Fibroblast of skin of abdomen (primary cell): ENCODE measurements at regions not wholly inside any gene's neighbourhood (a gene's known extent, or its start where the extent isn't known, plus 50 kb on each side); places are given as distances from the start of the nearest gene placed in this dataset.

ENCODE experiments used
- DNase-seq: peaks from one replicate; pipeline ENCODE4 v3.0.0-alpha.2; 2013

DNA sequence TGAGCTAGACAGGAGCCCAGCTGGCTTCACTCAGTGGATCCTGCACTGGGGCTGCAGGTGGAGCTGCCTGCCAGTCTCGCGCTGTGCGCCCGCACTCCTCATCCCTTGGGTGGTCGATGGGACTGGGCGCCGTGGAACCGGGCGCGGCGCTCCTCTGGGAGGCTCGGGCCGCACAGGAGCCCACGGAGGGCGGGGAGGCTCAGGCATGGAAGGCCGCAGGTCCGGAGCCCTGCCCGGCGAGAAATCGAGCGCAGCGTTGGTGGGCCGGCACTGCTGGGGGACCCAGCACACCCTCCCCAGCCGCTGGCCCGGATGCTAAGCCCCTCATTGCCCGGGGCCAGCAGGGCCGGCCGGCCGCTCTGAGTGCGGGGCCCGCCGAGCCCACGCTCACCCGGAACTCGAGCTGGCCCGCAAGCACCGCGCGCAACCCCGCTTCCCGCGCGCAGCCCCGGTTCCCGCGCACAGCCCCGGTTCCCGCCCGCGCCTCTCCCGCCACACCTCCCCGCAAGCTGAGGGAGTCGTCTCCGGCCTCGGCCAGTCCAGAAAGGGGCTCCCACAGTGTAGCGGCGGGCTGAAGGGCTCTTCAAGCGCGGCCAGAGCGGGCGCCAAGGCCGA lies 1130.5 kb upstream of the FLRT2 start:
- no peak for DNase-seq

DNA sequence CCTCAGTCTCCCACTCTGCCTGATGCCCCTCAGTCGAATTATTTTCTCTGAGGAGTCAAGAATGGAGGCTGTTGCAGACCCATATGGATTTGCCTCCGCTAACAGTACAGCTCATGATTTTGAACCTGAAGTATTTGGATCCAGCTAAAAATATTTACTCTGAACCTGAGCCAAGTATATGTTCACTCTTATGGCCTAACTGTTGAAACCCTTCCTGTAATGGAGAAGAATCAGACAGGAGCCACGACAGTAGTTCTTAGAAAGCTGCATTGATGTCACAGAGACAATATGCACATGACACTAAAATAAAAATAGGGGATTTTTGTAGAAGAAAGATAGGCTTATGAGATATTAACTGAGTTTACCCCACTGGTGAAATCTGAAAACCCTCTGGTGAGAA lies 1128.3 kb upstream of the FLRT2 start:
- DNase-seq = no peak

DNA sequence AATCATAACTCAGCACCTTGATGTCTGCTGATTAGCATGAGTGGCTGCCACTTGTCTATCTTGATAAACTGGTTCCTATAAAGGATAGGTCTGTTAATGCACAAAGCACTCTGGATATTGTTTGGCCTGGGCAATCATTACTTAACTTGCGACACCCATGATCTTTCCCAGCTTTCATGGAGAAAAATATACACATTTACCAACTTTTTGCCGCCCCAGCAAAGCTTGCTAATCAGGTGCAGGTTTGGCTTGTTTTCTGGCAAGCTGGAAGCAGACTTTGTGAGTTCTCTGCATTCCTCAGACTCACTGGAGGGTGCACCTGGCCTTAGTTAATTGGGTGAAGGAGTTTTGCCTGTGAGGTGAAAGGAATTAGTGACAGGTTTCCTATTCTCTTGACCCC lies 1126.4 kb upstream of the FLRT2 start:
- DNase-seq = no peak

DNA sequence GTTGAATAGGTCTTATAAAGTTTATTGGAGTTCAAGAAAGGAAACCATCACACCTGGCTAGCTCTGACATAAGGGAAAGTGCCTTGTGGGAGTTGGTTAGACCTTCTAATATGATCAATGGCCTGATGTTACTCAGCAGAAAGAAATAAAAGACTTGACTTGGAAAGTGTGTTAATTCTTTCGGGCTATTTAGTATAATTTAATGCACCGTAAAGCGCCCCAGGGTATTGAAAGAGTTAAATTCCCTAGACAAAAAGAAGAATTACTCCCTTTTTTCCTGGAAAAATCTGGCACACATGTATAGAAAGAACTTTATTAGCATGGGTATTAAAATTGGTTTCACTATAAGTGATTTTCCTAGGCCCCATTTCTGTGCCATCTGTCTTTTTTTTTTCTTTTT lies 1125.7 kb upstream of the FLRT2 start:
- no peak for DNase-seq

DNA sequence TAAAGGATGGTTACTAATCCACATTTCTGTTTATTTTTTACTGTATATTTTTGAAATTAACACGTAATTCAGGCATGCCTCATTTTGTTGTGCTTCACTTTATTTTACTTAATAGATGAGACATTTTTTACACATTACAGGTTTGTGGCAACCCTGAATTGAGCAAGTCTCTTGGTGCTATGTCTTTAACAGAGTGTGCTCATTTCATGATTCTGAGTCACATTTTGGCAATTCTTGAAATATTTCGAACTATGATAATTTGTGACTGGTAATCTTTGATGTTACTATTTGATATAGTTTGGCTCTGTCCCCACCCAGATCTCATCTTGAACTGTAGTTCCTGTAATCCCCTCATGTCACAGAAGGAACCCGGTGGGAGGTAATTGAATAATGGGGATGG lies 1120.5 kb upstream of the FLRT2 start:
- DNase-seq = peak; percentile 42

DNA sequence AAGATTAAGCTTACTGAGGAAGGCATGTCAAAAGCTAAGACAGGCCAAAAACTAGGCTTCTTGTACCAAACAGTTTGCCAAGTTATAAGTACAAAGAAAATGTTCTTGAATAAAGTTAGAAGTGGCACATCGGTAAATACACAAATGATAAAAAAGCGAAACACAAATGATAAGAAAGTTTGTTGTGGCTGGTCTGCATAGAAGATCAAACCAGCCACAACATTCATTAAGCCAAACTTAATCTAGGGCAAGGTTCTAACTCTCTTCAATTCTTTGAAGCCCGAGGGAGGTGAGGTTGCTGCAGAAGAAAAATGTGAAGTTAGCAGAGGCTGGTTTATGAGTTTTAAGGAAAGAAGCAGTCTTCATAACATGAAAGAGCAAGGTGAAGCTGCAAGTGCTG lies 1119.6 kb upstream of the FLRT2 start:
- no peak for DNase-seq

DNA sequence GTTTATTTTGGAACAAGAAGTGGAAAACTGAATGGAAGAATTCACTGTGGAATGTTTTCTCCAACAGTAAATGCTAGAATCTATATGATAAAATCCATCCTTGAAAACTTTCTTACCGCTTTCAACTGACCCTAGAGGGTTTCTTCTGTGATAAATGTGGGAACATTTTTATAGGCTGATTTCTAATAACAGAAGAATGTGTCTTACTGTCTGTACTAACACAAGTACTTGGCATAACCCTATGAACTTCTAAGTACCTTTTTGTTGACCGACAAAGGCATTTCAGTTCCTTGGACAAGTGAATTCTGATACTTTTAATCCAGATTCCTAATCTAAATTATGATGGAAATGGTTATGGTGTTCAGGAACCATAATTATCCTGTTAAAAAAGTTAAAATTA lies 1109.7 kb upstream of the FLRT2 start:
- DNase-seq = peak; percentile 25

DNA sequence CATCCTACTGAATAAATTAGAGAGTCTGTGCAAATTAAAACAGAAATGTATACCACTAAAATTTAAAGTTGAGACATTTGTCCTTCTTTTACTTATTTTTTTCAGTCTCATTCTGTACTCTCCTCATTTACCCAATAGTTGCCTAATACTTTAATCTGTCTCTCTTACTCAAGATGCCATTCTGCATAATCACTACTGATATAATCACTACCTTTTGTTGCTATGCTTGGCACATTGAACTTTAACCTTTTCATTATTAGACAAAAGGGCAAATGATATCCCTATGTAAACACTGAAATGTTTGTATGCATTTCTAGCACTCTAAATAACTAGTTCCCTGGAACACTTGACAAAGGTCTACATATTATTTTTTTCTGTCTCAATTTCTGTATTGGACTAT lies 1108.3 kb upstream of the FLRT2 start:
- DNase-seq = no peak

DNA sequence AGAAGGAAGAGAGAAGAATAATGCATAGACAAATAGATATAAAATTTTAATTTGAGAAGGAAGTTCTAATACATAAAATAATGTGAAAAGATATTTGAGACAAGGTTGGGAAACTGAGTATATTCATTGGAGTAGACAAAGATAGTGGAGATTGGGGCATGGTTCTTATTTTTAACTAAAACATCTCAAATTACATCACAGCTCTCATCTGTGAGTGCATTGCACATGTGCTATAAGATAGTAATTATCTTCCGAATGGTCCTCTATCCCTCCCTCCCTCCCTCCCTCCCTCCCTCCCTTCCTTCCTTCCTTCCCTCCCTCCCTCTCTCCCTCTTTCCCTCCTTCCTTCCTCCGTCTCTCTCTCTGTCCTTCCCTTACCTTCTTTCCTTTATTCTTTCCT lies 1104.0 kb upstream of the FLRT2 start:
- no peak for DNase-seq

DNA sequence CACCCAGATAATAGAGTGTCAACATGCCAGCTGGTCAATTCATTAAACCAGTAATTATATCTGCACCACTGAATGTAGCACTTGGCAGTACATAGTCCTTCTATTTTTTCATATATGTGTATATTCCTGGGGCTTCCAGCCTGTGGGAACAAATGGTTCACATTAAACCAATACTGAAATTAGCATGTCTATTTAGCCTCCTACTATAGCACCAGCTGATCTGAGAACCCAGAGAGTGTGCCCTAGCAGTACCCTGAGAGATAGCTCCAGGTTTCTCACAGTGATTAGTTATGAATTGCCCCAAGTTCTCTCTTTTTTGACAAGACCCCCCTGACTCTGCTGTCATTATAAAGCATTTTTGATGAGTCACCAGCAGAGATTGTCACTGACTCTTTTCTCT lies 1097.3 kb upstream of the FLRT2 start:
- no peak for DNase-seq

DNA sequence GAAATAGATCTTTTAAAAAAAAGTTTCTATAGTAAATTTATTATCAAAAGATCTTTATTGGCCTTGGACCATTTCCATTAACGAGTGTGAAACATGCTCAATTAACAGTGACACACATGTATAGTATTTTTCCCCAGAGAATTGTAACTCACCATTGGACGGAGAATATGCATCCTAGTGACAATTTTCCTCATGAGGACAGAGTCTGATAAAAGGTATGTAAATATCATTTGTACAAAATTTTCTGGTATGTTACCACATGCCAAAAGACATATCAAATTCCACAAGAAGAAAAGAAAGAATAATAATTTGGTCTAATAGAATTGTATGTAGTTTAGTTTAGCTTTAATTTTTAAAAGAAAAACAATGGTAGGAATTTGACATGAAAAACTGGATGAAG lies 1096.0 kb upstream of the FLRT2 start:
- DNase-seq = peak; percentile 8

DNA sequence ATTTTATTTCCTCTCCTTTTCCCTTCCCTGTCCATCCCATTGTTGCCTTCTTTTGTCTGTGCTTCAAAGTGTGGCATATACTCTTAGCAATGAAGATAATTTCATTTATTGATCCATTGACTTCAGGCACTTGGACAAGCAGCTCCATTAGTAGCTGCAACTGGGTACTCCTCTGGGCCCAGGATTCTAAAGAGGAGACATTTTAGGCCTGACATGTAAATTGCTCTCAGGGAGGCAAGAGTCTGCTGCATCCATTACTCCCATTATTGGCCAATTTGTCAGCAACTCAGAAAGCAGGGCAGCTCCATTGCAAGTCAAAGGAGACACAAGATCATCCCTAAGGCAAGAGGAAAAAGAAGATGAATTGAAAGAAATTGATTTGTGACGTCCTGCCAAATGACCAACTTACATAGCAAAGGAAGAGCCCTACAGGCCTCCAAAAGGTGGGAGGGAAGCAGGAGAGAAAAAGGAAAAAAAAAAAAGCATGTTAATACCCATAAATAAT lies 1094.1 kb upstream of the FLRT2 start:
- DNase-seq = no peak

DNA sequence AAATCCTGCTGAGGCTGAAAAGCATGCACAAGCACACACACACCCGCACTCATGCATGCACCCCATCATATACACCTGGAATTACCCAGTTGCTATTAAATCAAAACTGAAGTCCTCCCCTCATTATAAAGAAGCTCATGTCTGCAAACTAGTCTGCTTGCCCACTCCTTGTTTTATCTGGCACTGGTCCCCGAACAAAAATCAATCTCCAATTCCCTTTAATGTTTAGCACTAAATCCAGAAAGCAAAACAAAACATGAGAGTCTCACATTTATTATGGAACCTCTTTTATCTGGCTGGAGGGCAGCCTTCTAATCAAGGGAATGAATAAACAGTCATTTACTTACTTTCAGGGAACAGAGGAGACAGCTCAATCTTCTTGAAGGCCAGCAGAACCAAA lies 1093.4 kb upstream of the FLRT2 start:
- DNase-seq = no peak

DNA sequence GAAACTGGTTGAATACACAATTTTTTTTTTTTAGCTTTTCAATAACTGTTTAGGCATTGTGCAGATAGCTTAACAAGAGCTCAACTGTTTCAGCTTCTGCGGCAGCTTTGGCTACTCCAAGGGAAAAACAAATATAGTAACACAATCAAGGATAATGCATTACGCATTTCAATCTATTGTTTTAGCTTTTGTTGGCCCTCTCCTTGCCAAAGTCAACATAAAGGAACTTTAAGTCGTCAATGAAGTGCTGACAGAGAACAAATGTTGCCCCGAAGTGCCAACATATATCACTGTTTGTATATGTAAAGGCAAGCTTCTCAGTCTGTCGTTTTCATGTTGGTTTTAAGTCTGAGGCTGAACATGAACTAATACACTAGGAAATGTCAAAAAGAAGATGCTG lies 1087.4 kb upstream of the FLRT2 start:
- DNase-seq = no peak

DNA sequence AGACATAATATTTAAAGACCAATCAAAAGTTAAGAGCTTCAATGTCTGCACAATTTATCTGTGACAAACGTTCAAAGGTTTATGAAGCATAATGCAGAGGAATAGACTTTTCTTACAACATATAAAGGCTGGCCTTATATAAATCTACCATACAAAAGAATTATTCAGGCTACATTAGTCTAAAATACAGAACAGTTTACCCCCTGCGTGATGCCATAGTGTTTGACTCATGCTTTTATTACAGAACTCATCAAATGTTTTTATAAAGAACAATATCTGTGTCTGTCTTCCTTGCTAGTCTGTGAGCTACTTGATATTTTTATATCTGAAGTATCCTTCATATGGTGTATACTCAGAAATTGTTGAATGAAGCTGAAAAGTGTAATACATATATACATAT lies 1084.5 kb upstream of the FLRT2 start:
- no peak for DNase-seq

DNA sequence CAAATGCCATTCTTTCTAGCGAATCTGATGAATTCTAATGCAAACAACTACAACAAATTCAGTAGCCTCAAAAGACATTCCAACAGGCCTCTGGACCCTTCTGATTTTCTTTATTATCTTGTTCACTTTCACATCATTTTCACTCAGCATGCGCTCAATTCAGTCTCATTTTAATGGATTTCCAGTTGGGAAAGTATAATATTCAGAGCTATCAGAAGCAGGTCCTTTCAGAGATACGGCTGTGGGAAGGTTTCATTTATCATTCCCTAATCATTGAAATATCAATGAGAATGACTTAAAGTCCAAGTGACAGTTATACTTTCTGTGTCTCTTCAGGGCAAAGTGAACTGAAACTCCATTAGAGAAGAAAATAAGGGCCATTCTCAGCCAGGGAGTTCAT lies 1083.7 kb upstream of the FLRT2 start:
- no peak for DNase-seq

DNA sequence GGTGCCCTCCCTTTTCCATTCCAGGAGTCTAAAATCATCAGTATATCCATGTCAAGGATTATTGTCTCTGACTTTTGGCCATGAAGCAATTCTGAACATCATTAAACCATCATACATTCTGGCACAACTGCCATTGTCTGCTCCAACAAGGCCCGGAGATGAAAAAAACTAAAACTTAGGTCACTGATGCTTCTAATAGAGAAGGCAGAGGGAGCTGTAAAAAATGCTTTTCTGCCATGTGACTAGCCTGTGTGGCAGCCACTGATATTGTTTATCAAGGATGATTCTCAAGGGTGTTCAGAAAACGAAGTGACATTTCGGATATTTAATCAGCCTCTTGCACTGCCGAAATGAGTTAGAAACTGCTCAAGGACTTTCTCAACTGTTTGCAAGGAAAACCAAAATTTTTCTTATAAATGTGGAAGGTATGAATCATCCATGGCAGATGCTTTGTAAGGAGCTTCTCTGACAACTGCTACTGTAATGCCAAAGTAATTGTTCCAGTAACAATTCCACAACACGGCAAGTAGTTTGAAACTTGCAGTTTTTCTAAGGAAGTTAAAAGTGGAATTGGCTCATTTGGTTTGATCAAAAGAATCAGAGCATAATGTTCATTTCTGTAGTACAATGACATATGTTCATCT lies 1076.5 kb upstream of the FLRT2 start:
- peak; percentile 41 for DNase-seq

DNA sequence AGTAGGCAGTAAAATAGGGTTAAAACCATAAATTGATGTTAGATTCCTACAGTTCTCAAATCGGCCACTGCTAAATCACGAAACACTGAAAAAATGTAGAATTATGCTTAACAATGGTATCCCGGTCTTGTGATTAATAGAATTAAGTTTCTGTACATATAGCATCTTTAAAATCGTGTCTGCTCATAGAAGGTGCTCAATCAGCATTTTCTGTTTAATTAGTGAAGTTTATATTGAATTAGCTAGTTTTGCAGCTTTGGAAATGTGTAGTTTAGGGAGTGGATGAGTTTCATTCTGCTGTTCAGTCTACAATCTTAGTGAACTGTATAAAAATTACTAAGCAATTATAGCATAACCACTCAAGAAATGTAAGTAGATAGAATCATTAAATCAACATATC lies 1075.8 kb upstream of the FLRT2 start:
- DNase-seq = no peak

DNA sequence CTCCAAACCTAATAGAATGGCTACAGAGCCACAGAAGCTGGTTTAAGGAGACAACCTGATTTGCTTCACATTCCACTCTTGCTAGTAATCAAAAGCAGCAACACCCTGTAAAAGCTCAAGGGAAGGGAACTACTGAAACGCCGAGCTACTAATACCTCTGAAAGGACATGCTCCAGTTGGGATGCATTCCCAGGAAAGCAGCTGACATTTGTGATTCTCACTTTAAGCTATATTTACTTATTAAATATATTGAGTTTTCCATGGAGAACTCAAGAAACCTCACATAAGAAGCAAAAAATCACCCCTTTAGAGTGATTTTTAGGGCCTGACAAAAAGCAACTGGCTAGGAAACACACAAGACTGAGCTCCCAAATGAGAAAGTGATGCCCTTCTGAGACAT lies 1073.0 kb upstream of the FLRT2 start:
- peak; percentile 13 for DNase-seq

DNA sequence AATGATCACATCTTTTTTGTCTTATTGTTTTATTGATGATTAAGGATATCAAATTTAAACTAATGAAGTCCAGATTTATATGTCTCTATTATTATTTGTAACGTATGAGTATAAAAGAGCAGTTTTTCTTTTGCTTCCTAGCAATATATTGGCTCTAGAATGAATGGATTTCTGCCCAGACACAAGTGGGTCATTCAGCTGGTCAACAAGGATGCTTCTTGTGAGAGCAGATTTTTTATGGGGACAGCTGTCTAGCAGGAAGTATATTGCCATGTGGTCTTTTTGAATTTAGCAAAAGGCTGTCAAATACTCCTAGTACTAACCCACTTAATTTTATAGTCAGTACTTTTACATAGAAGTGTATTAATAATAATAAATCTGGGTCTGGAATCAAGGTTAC lies 1071.1 kb upstream of the FLRT2 start:
- no peak for DNase-seq

DNA sequence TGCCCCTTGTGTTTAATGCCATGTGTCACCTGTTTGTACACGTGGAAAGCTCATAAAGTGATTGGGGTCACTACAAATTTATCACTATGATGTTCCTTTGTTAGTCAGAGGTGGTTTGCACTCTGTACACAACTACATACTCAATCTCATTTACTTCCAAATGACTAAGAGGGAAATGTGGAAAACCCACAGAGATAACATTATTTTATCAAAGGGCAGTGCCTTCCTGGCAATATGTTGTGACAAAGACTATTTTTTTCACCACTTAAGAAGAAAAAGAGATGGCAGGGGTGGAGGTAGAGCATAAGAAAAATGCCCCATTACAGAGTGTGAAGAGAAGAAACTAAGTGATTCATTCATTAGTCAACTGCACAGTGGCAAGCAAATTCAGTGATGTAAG lies 1064.1 kb upstream of the FLRT2 start:
- DNase-seq = peak; percentile 27

DNA sequence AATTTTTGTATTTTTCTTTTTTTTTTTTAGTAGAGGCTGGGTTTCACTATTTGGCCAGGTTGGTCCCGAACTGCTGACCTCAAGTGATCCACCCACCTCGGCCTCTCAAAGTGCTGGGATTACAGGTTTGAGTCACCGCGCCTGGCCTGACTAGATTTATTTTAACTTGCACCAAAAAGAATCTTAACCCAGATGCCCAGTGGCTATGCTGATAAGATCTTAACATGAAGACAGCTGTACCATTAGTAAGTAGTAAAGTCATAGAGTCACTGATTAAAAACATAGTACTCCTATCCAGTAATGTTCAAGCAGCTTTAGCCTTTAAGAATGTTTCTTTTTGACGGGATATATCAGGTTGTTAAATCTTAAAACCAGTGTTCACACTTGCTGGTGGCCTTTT lies 1061.8 kb upstream of the FLRT2 start:
- peak; percentile 20 for DNase-seq

DNA sequence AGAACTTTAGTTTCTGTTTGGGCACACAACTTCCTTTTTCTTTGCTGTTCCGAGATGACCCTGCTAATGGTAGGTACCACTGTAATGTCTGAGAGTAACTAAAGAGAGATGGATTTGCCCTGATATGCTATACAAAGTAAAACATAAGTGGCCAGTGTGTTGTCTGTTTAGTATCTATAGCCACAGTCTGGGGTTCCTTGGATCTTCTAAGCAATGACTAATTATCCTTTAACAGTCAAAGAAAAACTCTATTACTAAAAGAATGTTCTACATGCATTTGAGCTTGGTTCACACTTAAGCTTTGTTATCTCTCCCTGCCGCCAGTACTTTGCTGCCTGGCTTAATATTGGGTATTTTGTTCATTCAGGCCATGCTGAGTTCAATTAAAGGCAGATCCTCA lies 1051.9 kb upstream of the FLRT2 start:
- no peak for DNase-seq

DNA sequence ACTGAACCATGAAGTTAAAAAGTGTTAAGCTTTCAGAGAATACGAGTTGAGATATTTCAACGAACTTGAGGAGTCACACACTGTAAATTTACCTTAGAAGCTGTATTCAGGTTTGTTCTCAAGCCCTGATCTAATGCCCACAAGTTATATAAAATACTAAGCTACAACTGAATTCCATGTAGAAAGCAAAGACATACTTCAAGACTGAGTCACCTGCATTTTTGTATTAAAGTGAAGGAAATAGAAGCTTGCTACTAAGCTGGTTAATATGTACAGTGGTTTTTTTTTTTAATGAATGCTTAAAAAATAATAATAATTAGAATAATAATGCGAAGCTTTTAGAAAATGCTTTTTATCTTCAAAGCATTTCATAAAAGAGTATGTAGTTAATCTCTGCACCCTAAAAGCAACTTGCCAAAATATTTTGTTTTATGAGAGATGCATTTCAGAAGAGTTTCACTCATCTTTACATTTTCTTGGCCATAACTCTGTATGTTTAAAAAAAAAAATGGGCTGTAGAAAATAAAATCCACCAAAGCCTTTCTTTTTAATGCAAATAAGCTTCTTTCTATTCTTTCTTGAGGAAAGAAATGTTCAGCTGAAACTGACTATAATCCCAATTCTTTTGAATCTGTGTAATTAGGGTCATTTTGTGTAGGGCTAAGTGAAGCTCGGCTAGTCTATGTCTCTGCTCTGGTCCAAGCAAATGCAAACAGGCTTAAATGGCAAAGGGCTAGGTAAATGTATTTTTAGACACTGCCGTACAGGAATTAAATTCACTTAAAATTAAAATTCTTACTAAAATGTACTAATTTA lies 1047.5 kb upstream of the FLRT2 start:
- DNase-seq = peak; percentile 80
